Brain microvascular endothelial cell (primary cell): ENCODE measurements at regions not wholly inside any gene's neighbourhood (a gene's known extent, or its start where the extent isn't known, plus 50 kb on each side); places are given as distances from the start of the nearest gene placed in this dataset.

ENCODE experiments used
- DNase-seq: peaks from one replicate; pipeline ENCODE4 v3.0.0-alpha.2; 2020
- H3K27ac ChIP-seq: fragments of 250-450 bp; sonication (Bioruptor Pico); 2 replicates; pipeline ENCODE4 v1.5.1; 2020; ENCODE audit warnings: mild to moderate bottlenecking, moderate library complexity
- H3K27me3 ChIP-seq: fragments of 250-450 bp; sonication (Bioruptor Pico); replicated peaks from 2 replicates; pipeline ENCODE4 v1.5.1; 2020; ENCODE audit warnings: mild to moderate bottlenecking
- H3K36me3 ChIP-seq: fragments of 250-450 bp; sonication (Bioruptor Pico); replicated peaks from 2 replicates; pipeline ENCODE4 v1.5.1; 2020; ENCODE audit warnings: mild to moderate bottlenecking
- H3K4me3 ChIP-seq: 2 replicates; pipeline ENCODE4 v1.5.1; 2011; ENCODE audit warnings: low read depth, mild to moderate bottlenecking, control low read depth, low read length, moderate library complexity
- in situ Hi-C: cut with HindIII; loops from 2 replicates; pipeline ENCODE4 v1.10.0; 2017; ENCODE audit warnings: low sequenced_read_pairs, low pct_ligation_motif_present
- TF ChIP-seq, protein P1 (sequence below): IDR thresholded peaks from 2 replicates; pipeline ENCODE4 v1.5.1; 2011; ENCODE audit warnings: low read depth, mild to moderate bottlenecking, moderate library complexity, low read length, control low read depth, inconsistent platforms; ENCODE audit errors: missing control alignments

GRCh38 chr16:6170022-6170421 is 1072.4 kb upstream of the EEF2KMT start:
- H3K4me3 ChIP-seq, result no peak overlapping the region
- DNase-seq, result no peak
- no peaks in the 10 kb centered on the region for H3K36me3 ChIP-seq
- H3K27me3 ChIP-seq, result no peaks in the 10 kb centered on the region
- TF ChIP-seq, protein P1, sequence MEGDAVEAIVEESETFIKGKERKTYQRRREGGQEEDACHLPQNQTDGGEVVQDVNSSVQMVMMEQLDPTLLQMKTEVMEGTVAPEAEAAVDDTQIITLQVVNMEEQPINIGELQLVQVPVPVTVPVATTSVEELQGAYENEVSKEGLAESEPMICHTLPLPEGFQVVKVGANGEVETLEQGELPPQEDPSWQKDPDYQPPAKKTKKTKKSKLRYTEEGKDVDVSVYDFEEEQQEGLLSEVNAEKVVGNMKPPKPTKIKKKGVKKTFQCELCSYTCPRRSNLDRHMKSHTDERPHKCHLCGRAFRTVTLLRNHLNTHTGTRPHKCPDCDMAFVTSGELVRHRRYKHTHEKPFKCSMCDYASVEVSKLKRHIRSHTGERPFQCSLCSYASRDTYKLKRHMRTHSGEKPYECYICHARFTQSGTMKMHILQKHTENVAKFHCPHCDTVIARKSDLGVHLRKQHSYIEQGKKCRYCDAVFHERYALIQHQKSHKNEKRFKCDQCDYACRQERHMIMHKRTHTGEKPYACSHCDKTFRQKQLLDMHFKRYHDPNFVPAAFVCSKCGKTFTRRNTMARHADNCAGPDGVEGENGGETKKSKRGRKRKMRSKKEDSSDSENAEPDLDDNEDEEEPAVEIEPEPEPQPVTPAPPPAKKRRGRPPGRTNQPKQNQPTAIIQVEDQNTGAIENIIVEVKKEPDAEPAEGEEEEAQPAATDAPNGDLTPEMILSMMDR, result no peak
- no peak overlapping the region for H3K27ac ChIP-seq
- in situ Hi-C loops, result no loop called here

DNA sequence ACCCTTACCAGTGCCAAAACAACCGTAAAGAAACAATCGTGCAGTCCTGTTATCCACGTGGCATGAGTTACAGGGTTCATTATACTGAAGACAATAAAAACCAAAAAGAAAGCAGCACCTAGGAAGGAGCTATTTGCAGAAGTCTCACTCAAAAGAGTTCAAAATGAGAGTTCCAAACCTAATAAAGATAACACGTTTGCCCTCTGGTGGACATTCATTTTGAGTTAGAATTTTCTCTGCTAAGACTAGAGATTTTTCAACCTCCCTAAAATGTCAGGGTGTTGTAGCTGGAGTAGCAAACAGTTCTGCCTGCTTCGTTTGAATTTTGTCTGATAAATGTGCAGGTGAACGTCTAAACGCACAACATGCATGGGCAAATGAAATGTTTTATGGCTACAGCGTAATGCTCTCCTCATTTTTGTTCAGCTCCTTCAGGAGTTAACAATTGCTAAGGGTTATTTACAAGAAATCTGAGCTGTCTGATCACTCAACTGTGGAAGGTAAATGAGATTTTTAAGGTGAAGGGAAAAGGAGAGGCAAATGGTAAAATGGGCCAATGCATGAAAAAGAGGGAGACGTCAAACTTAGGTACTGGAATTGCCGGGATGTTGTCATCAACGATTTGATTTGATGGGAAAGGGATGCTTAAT is 1067.9 kb upstream of the EEF2KMT start:
- in situ Hi-C loops, result no loop called here

GRCh38 chr16:6160871-6161270 is 1063.3 kb upstream of the EEF2KMT start:
- Histone ChIP-seq H3K27ac (no peak overlapping the region), H3K27me3 (no peaks in the 10 kb centered on the region), H3K36me3 (no peaks in the 10 kb centered on the region), H3K4me3 (no peak overlapping the region)
- in situ Hi-C loops, result no loop called here
- no peak for DNase-seq
- TF ChIP-seq, protein P1, result no peak

More for the DNA sequence above, 1067.9 kb upstream of the EEF2KMT start:
- H3K27me3 ChIP-seq, result no peaks in the 10 kb centered on the region
- no peak overlapping the region for H3K27ac ChIP-seq
- H3K4me3 ChIP-seq, result no peak overlapping the region
- TF ChIP-seq, protein P1, result no peak
- no peaks in the 10 kb centered on the region for H3K36me3 ChIP-seq
- no peak for DNase-seq

DNA sequence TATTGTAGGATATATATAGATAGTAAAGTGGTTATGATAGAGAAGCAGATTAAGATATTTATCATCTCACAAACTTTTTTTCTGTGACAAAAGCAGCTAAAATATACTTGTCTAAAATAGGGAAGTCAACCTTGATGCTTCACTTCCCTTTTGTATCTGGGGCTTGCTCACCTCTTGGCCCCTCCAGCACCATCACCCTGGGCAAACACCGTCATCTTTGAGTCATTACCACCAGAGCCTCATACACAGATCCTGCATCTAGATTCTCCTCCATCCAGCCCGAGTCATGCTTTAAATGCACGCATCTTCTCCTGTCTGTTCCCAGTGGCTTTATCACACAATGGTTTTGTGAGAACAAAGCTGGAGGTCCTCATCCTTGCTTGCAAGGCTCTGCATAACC is 1062.7 kb upstream of the EEF2KMT start:
- DNase-seq, result peak; percentile 6
- H3K27ac ChIP-seq, result no peak overlapping the region
- in situ Hi-C loops, result no loop called here
- H3K27me3 ChIP-seq, result no peaks in the 10 kb centered on the region
- no peak overlapping the region for H3K4me3 ChIP-seq
- TF ChIP-seq, protein P1, result no peak
- H3K36me3 ChIP-seq, result no peaks in the 10 kb centered on the region

GRCh38 chr16:6157806-6158205 is 1060.2 kb upstream of the EEF2KMT start:
- TF ChIP-seq, protein P1, result no peak
- Histone ChIP-seq H3K27me3 (no peaks in the 10 kb centered on the region), H3K36me3 (no peaks in the 10 kb centered on the region), H3K27ac (no peak overlapping the region), H3K4me3 (no peak overlapping the region)
- DNase-seq, result no peak
- in situ Hi-C loops, result no loop called here

DNA sequence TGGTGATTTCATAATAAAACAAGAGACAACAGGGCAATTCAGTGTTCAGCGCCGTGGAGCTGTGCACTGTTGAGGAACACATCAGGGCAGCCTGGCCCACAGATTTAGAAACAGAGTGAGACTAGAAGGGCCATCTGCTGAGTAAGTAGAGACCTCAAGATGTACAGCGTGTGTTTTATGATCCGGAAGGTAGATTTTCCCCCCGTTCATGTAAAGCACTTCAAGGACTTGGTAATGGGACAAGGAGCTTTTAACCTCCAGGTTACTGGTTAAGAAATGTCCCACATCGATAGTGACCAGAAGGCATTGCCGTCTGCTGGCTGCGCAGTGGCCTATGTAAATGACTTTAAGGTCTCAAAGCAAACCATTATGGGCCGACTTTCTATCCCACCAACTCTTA is 1057.7 kb upstream of the EEF2KMT start:
- in situ Hi-C loops, result no loop called here
- Histone ChIP-seq H3K36me3 (no peaks in the 10 kb centered on the region), H3K27me3 (no peaks in the 10 kb centered on the region), H3K27ac (no peak overlapping the region), H3K4me3 (no peak overlapping the region)
- TF ChIP-seq, protein P1, result no peak
- no peak for DNase-seq
